Karpas-422 (cell line): ENCODE measurements at regions not wholly inside any gene's neighbourhood (a gene's known extent, or its start where the extent isn't known, plus 50 kb on each side); places are given as distances from the start of the nearest gene placed in this dataset.
"Not testable (repeated sequence)": the region's sequence is repeated elsewhere in the genome, so short reads cannot be mapped to it uniquely, and the experiment has no call there.

Experiments
- DNase-seq: peaks from one replicate; pipeline ENCODE4 v3.0.0-alpha.2; 2015
- H2AFZ ChIP-seq: fragments of 200-600 bp; sonication (generic); 2 replicates; pipeline ENCODE4 v1.6.1; 2014; ENCODE audit warnings: antibody characterized with exemption, low read length, mixed read lengths
- H3K27ac ChIP-seq: fragments of 200-600 bp; sonication (generic); 2 replicates; pipeline ENCODE4 v1.5.1; 2014; ENCODE audit warnings: mild to moderate bottlenecking, low read length, moderate library complexity
- H3K27me3 ChIP-seq: fragments of 200-600 bp; sonication (generic); 2 replicates; pipeline ENCODE4 v1.6.1; 2014; ENCODE audit warnings: low read length, mixed read lengths
- H3K36me3 ChIP-seq: fragments of 200-600 bp; sonication (generic); 2 replicates; pipeline ENCODE4 v1.6.1; 2014; ENCODE audit warnings: low read length, mixed read lengths; ENCODE audit not compliant: insufficient read depth
- H3K4me1 ChIP-seq: fragments of 200-600 bp; sonication (generic); 2 replicates; pipeline ENCODE4 v1.6.1; 2014; ENCODE audit warnings: mild to moderate bottlenecking, low read length, mixed read lengths
- H3K4me2 ChIP-seq: fragments of 200-600 bp; sonication (generic); 2 replicates; pipeline ENCODE4 v1.6.1; 2014; ENCODE audit warnings: low read length, low read depth, mild to moderate bottlenecking; ENCODE audit not compliant: poor library complexity, severe bottlenecking
- H3K4me3 ChIP-seq: fragments of 200-600 bp; sonication (generic); 2 replicates; pipeline ENCODE4 v1.5.1; 2014; ENCODE audit warnings: mild to moderate bottlenecking, antibody characterized with exemption, low read length, mixed read lengths
- H3K79me2 ChIP-seq: fragments of 200-600 bp; sonication (generic); 2 replicates; pipeline ENCODE4 v1.6.1; 2014; ENCODE audit warnings: mild to moderate bottlenecking, low read length, mixed read lengths
- H3K9ac ChIP-seq: fragments of 200-600 bp; sonication (generic); 2 replicates; pipeline ENCODE4 v1.6.0; 2014; ENCODE audit warnings: low read length
- H3K9me2 ChIP-seq: fragments of 200-600 bp; sonication (generic), shearing (Covaris generic); replicated peaks from 2 replicates; pipeline ENCODE4 v1.6.0; 2014; ENCODE audit warnings: mild to moderate bottlenecking, low read length, moderate library complexity; ENCODE audit not compliant: insufficient read depth
- H3K9me3 ChIP-seq: fragments of 300-700, 200-600 bp; sonication (generic); 2 replicates; pipeline ENCODE4 v1.6.1; 2014; ENCODE audit warnings: low read length, mixed read lengths
- H4K20me1 ChIP-seq: fragments of 200-600 bp; sonication (generic); 2 replicates; pipeline ENCODE4 v1.6.1; 2014; ENCODE audit warnings: mild to moderate bottlenecking, antibody characterized with exemption, low read length, low read depth; ENCODE audit not compliant: insufficient read depth

GRCh38 chr19:20465922-20466637 is 99.5 kb downstream of the ZNF737 start:
- not testable (repeated sequence) for H4K20me1 ChIP-seq, H3K27ac ChIP-seq, H3K36me3 ChIP-seq, H2AFZ ChIP-seq, H3K4me3 ChIP-seq, H3K79me2 ChIP-seq, H3K9ac ChIP-seq, H3K9me3 ChIP-seq, DNase-seq, H3K9me2 ChIP-seq, H3K4me2 ChIP-seq, H3K4me1 ChIP-seq, H3K27me3 ChIP-seq

DNA sequence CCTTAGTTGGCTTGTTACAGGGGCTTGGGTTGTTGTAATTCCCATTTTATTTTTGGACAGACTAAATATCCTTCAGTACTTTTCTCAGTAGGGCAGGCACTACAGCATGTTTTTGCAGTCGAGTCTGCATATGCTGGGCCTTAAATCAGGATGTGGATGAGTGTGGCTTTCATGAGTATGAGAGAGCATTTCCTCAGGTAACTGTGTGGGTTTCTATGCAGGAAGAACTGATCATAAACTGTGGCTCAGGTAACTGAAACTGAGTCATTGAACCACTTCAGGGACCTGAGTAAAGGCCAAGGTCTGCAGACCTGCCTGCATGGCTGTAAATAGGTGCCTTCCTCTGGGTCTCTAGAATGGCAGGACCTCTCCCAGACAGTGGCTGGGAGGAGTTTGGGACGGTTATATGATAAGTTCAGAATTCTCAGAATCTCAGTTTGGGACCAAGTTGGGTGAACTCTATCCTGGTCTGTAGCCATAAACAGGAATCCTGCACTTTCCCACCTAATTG is 112.1 kb downstream of the ZNF737 start:
- Histone ChIP-seq H3K4me3 (no peak overlapping the region), H3K9me3 (no peaks in the 10 kb centered on the region), H3K27me3 (no peaks in the 10 kb centered on the region), H3K36me3 (no peaks in the 10 kb centered on the region), H2AFZ (no peak overlapping the region), H3K9ac (no peak overlapping the region), H4K20me1 (no peaks in the 10 kb centered on the region), H3K4me2 (no peak overlapping the region), H3K79me2 (no peaks in the 10 kb centered on the region), H3K9me2 (no peaks in the 10 kb centered on the region), H3K27ac (no peak overlapping the region), H3K4me1 (no peaks in the 10 kb centered on the region)
- DNase-seq, result no peak

GRCh38 chr19:20444202-20444885 is 121.2 kb downstream of the ZNF737 start:
- Histone ChIP-seq H3K27ac (no peak overlapping the region), H3K36me3 (no peaks in the 10 kb centered on the region), H3K9me3 (no peaks in the 10 kb centered on the region), H3K4me2 (no peak overlapping the region), H4K20me1 (no peaks in the 10 kb centered on the region), H3K9me2 (no peaks in the 10 kb centered on the region), H3K27me3 (no peaks in the 10 kb centered on the region), H3K4me1 (no peaks in the 10 kb centered on the region), H2AFZ (no peak overlapping the region), H3K9ac (no peak overlapping the region), H3K4me3 (no peak overlapping the region), H3K79me2 (no peaks in the 10 kb centered on the region)
- DNase-seq, result no peak

DNA sequence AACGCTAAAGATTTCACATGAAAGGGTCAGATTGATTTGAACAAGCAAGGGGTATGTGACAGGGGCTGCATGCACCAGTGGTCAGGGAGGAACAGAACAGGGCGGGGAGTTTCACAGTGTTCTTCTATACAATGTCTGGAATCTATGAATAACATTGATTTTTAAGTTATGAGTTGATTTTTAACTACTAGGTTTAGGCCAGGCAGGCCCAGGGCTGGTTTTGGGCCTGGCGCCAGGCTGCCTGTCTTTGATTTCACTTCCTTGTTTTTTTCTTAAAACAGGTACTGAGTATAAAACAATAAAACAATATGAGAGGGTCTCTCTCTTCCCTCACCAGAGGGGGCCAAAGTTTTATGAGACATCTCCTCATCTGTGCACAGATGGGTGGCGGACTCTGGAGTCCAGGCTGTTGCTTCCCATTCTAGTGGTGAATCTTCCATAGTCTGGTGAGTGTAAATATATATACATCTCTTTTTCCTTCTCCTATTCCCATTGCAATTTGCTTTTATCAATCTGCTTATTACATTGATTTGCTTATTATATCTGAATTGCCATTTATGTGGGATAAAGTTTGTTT is 133.2 kb downstream of the ZNF737 start:
- H3K9me2 ChIP-seq, H3K27me3 ChIP-seq, H3K27ac ChIP-seq, H3K4me3 ChIP-seq, H3K36me3 ChIP-seq, DNase-seq, H4K20me1 ChIP-seq, H3K9me3 ChIP-seq, H3K79me2 ChIP-seq, H2AFZ ChIP-seq, H3K4me2 ChIP-seq, H3K4me1 ChIP-seq, H3K9ac ChIP-seq: not testable (repeated sequence)

DNA sequence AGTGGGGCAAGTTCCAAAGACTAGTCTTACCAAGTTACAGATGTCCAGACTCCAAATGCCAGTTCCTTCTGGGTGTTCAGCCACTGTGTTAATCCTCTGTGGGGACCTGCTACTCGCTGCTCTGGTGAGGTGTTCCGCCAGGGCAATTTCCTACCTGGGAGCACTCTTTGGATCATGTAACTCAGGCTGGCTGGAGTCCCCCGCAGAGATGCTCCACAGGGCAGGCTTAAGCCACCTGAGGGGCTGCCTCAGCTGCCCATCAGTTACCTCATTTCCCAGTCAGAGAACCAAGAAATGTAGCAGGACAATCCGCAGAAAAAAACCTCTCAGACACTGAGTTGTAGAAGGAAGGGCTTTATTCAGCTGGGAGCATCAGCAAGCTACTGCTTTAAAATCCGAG is 133.8 kb downstream of the ZNF737 start:
- Histone ChIP-seq H3K9me3 (no peaks in the 10 kb centered on the region), H3K4me3 (no peak overlapping the region), H3K4me2 (no peak overlapping the region), H4K20me1 (no peaks in the 10 kb centered on the region), H3K9me2 (no peaks in the 10 kb centered on the region), H3K27ac (no peak overlapping the region), H3K4me1 (no peaks in the 10 kb centered on the region), H3K27me3 (no peaks in the 10 kb centered on the region), H3K36me3 (no peaks in the 10 kb centered on the region), H3K79me2 (no peaks in the 10 kb centered on the region), H3K9ac (no peak overlapping the region), H2AFZ (no peak overlapping the region)
- DNase-seq, result no peak

GRCh38 chr19:20423381-20424197 is 142.0 kb downstream of the ZNF737 start:
- peak overlapping the region; percentile 28; the same call in 1 of the 2 replicates for H2AFZ ChIP-seq
- peaks cover 44% of the 10 kb centered on the region for H3K79me2 ChIP-seq
- DNase-seq, result no peak
- H3K27me3 ChIP-seq, result no peaks in the 10 kb centered on the region
- H3K27ac ChIP-seq, result peak overlapping the region; percentile 80; the same call in 1 of the 2 replicates
- H3K9me2 ChIP-seq, result no peaks in the 10 kb centered on the region
- no peaks in the 10 kb centered on the region for H3K9me3 ChIP-seq
- H3K36me3 ChIP-seq, result peaks cover 13% of the 10 kb centered on the region
- peak overlapping the region; percentile 88 for H3K9ac ChIP-seq
- peak overlapping the region; percentile 74 for H3K4me2 ChIP-seq
- peak overlapping the region; percentile 87 for H3K4me3 ChIP-seq
- no peaks in the 10 kb centered on the region for H4K20me1 ChIP-seq
- H3K4me1 ChIP-seq, result peaks cover 3% of the 10 kb centered on the region

GRCh38 chr19:20422216-20423205 is 143.1 kb downstream of the ZNF737 start:
- Histone ChIP-seq H3K79me2 (peaks cover 54% of the 10 kb centered on the region), H3K4me2 (no peak overlapping the region), H3K4me3 (no peak overlapping the region)

More at GRCh38 chr19:20422216-20423205, 143.1 kb downstream of the ZNF737 start:
- H3K27me3 ChIP-seq, result no peaks in the 10 kb centered on the region
- H3K9me3 ChIP-seq, result no peaks in the 10 kb centered on the region
- peaks cover 3% of the 10 kb centered on the region for H3K4me1 ChIP-seq
- H2AFZ ChIP-seq, result no peak overlapping the region
- H3K9ac ChIP-seq, result no peak overlapping the region
- H3K27ac ChIP-seq, result no peak overlapping the region
- peaks cover 18% of the 10 kb centered on the region for H3K36me3 ChIP-seq
- no peaks in the 10 kb centered on the region for H4K20me1 ChIP-seq
- DNase-seq, result no peak
- H3K9me2 ChIP-seq, result no peaks in the 10 kb centered on the region
